ENCODE measurements at regions not wholly inside any gene's neighbourhood (a gene's known extent, or its start where the extent isn't known, plus 50 kb on each side); places are given as distances from the start of the nearest gene placed in this dataset.

- H3K27me3 Mint-ChIP-seq (ENCODE audit: low read depth): peaks cover 20% of the 10 kb centered on the region
- ChIA-PET CTCF (interaction anchor here (0.5 to 1.7 kb wide), 5 partner anchors 10 to 215 kb away, joined by 3 to 4 read pairs (median 3); no protein-coding TSS in a partner anchor), POLR2A (no interaction called here)
- no peak overlapping the region for H3K4me3 Mint-ChIP-seq
- peaks cover 5% of the 10 kb centered on the region for H3K36me3 Mint-ChIP-seq
- TF ChIP-seq TCF7 (CRISPR knock-in tag; IDR thresholded peaks at IDR 0.05; ENCODE audit: low read depth): no peak
- no peak for TF ChIP-seq FOXK1 (CRISPR knock-in tag; IDR thresholded peaks at IDR 0.05)
- TF ChIP-seq ERG (CRISPR knock-in tag; IDR thresholded peaks at IDR 0.05): no peak
- TF ChIP-seq KAT7 (CRISPR knock-in tag; IDR thresholded peaks at IDR 0.05; ENCODE audit: borderline replicate concordance): no peak
- TF ChIP-seq ZNF532 (CRISPR knock-in tag; IDR thresholded peaks at IDR 0.05; ENCODE audit: borderline replicate concordance): no peak
- no peak for TF ChIP-seq NR3C1 (CRISPR knock-in tag; conservative IDR thresholded peaks at IDR 0.05; ENCODE audit: low read depth)
- TF ChIP-seq E2F5 (CRISPR knock-in tag; IDR thresholded peaks at IDR 0.05): no peak
- H3K27ac Mint-ChIP-seq: no peak overlapping the region
- ATAC-seq: no peak
- DNase-seq (ENCODE audit: low spot score): no peak
- peaks cover 8% of the 10 kb centered on the region for H3K9me3 Mint-ChIP-seq
- H3K4me1 Mint-ChIP-seq: peaks cover 44% of the 10 kb centered on the region
These were observed 201.2 kb upstream of the PRKCQ start for GRCh38 chr10:6781133-6781770.

- DNase-seq (ENCODE audit: low spot score): no peak
- peaks cover 8% of the 10 kb centered on the region for H3K9me3 Mint-ChIP-seq
- H3K4me3 Mint-ChIP-seq: no peak overlapping the region
- H3K4me1 Mint-ChIP-seq: peaks cover 50% of the 10 kb centered on the region
- H3K27ac Mint-ChIP-seq: no peak overlapping the region
- POLR2A ChIA-PET: no interaction called here
- H3K27me3 Mint-ChIP-seq (ENCODE audit: low read depth): peaks cover 22% of the 10 kb centered on the region
- TF ChIP-seq NR1H2 (CRISPR knock-in tag; IDR thresholded peaks at IDR 0.05): no peak
- TF ChIP-seq AFF4 (CRISPR knock-in tag; IDR thresholded peaks at IDR 0.05; ENCODE audit: borderline replicate concordance): no peak
- TF ChIP-seq ZNF425 (CRISPR knock-in tag; conservative IDR thresholded peaks at IDR 0.05): no peak
- TF ChIP-seq NFATC4 (CRISPR knock-in tag; IDR thresholded peaks at IDR 0.05): no peak
- no peak for TF ChIP-seq CREB1 (CRISPR knock-in tag; IDR thresholded peaks at IDR 0.05)
- TF ChIP-seq GTF2I (CRISPR knock-in tag; conservative IDR thresholded peaks at IDR 0.05): no peak
- TF ChIP-seq EMX1 (CRISPR knock-in tag; IDR thresholded peaks at IDR 0.05): no peak
- no peak for TF ChIP-seq ZNF396 (CRISPR knock-in tag; IDR thresholded peaks at IDR 0.05; ENCODE audit: borderline replicate concordance)
- no peak for TF ChIP-seq CTCF (IDR thresholded peaks at IDR 0.05)
- no peak for TF ChIP-seq IRF2 (CRISPR knock-in tag; IDR thresholded peaks at IDR 0.05; ENCODE audit: borderline replicate concordance, low read depth)
- TF ChIP-seq ZNF416 (CRISPR knock-in tag; IDR thresholded peaks at IDR 0.05): no peak
- no peak for TF ChIP-seq ZNF317 (CRISPR knock-in tag; IDR thresholded peaks at IDR 0.05; ENCODE audit: borderline replicate concordance, low read depth)
- no peak for TF ChIP-seq CBFB (CRISPR knock-in tag; IDR thresholded peaks at IDR 0.05; ENCODE audit: low read depth)
- ATAC-seq: no peak
- peaks cover 5% of the 10 kb centered on the region for H3K36me3 Mint-ChIP-seq
- CTCF ChIA-PET: no interaction called here
These were observed 200.1 kb upstream of the PRKCQ start for GRCh38 chr10:6780008-6780677.
